Common myeloid progenitor, CD34-positive (primary cell): ENCODE measurements at regions not wholly inside any gene's neighbourhood (a gene's known extent, or its start where the extent isn't known, plus 50 kb on each side); places are given as distances from the start of the nearest gene placed in this dataset.

Experiments
- CTCF ChIA-PET: fragments of 350-600 bp; sonication (Branson Sonifier 250); formaldehyde crosslinking; loops from one replicate; lab custom pipeline; 2021; ENCODE audit warnings: antibody characterized with exemption; lab: Charles Lee
- POLR2A ChIA-PET: fragments of 350-600 bp; sonication (Branson Sonifier 250); formaldehyde crosslinking; loops from one replicate; lab custom pipeline; 2021; ENCODE audit warnings: antibody characterized with exemption; lab: Charles Lee
- DNase-seq, 3 donors: peaks; one replicate each; pipeline versions ENCODE4 v3.0.0 to v3.0.0-alpha.2; 2013
- H3K27ac ChIP-seq, 2 experiments: 1 replicate in 1 of 2; 2 replicates in 1 of 2; pipeline ENCODE4 v1.7.0; 2013; ENCODE audit warnings: inconsistent platforms in 2 of 2, low read length in 2 of 2, mild to moderate bottlenecking in 2 of 2, low read depth in 1 of 2, moderate library complexity in 1 of 2; ENCODE audit not compliant: severe bottlenecking in 2 of 2, insufficient read depth in 1 of 2, poor library complexity in 1 of 2
- H3K27me3 ChIP-seq, 5 experiments: replicated peaks in 2 of 5; 1 replicate in 3 of 5; 2 replicates in 2 of 5; pipeline versions ENCODE4 v1.6.1 to v1.7.0; 2013; ENCODE audit warnings: low read length in 4 of 5, mild to moderate bottlenecking in 2 of 5, moderate library complexity in 2 of 5, inconsistent platforms in 1 of 5; ENCODE audit not compliant: insufficient read depth in 5 of 5, control insufficient read depth in 4 of 5
- H3K36me3 ChIP-seq, 4 experiments: 1 replicate in 2 of 4; 2 replicates in 2 of 4; pipeline versions ENCODE4 v1.6.1 to v1.7.0; 2013; ENCODE audit warnings: low read length in 3 of 4, control low read depth in 1 of 4, mild to moderate bottlenecking in 1 of 4; ENCODE audit not compliant: control insufficient read depth in 4 of 4, insufficient read depth in 4 of 4
- H3K4me1 ChIP-seq, 4 experiments: 1 replicate in 3 of 4; 2 replicates in 1 of 4; pipeline versions ENCODE4 v1.6.1 to v1.7.1; 2013; ENCODE audit warnings: low read length in 3 of 4, mild to moderate bottlenecking in 3 of 4, control low read depth in 1 of 4, inconsistent platforms in 1 of 4, moderate library complexity in 1 of 4; ENCODE audit not compliant: control insufficient read depth in 4 of 4, insufficient read depth in 4 of 4; ENCODE audit errors: control extremely low read depth in 1 of 4
- H3K4me3 ChIP-seq, 7 experiments: 1 replicate in 4 of 7; 2 replicates in 3 of 7; pipeline versions ENCODE4 v1.5.1 to v1.7.0; 2013; ENCODE audit warnings: mild to moderate bottlenecking in 7 of 7, low read length in 6 of 7, moderate library complexity in 6 of 7, inconsistent platforms in 2 of 7, low read depth in 2 of 7, control low read depth in 1 of 7; ENCODE audit not compliant: insufficient read depth in 4 of 7, control insufficient read depth in 1 of 7; ENCODE audit errors: extremely low read depth in 1 of 7
- H3K9me3 ChIP-seq, 5 experiments: 1 replicate in 4 of 5; 2 replicates in 1 of 5; pipeline versions ENCODE4 v1.6.1 to v1.7.1; 2013; ENCODE audit warnings: low read length in 4 of 5, mild to moderate bottlenecking in 2 of 5, inconsistent platforms in 1 of 5, low read depth in 1 of 5, moderate library complexity in 1 of 5; ENCODE audit not compliant: control insufficient read depth in 4 of 5, insufficient read depth in 2 of 5; ENCODE audit errors: control extremely low read depth in 1 of 5
- WGBS: methylation state at CpG from one replicate; pipeline ENCODE4 v1.1.5; 2013; ENCODE audit not compliant: insufficient coverage; 5-methylcytosine and 5-hydroxymethylcytosine counted together

DNA sequence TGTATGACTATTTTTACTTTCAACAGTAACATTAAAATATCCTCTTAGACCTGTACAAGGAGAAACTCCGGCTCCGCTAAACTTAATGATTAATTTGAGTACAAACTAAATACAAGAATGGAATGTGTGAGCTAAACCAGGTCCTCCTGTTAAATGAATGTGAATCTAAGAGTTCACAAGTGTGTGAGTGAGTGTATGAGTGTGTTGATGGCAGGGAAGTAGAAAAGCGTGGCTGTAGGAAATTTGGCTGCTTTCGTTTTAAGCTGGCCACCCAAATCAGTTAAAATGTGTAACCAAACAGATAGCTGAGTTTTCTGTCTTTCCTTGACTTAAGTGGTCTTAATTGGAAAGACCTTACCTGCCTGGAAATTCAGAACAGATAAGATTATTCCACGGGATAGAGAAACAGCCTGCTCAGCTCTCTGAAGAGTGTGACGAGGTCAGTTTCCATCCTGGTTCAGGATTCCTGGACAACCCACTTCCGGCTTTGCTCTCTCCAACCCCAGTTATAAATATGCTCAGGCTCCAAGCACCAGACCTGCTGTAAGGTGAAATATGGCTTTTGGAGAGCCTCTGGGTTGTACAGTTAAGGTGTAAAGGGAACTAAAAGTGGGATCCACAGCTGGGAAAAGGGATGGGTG, 908.6 kb upstream of the EDIL3 start:
- DNase-seq: no peak
- no peak overlapping the region for H3K27ac ChIP-seq
- H3K36me3 ChIP-seq: no peaks in the 10 kb centered on the region
- POLR2A ChIA-PET: no interaction called here
- 92% methylated on average over 4 of the region's 7 CpGs for WGBS
- H3K9me3 ChIP-seq: no peaks in the 10 kb centered on the region
- H3K4me1 ChIP-seq: no peaks in the 10 kb centered on the region
- H3K4me3 ChIP-seq: no peak overlapping the region
- CTCF ChIA-PET: no interaction called here
- H3K27me3 ChIP-seq: no peaks in the 10 kb centered on the region

DNA sequence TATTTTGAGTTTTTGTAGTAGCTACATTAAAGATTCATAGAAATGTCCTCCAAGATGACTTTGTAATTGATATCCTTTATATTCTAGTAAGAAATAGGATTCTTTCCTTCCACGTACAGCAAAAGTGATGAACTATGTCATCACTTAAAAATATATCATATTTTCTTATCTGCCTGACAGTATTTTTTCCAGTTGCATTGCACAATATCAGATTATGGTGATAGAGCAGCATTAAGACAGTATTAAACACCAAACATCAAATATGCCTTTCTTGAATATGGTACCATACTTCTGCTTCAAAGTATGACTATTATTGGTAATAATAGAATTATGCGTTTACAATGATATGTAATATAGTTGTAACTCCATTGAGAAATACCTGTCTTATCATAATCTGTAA, 919.8 kb upstream of the EDIL3 start:
- ChIA-PET POLR2A (no interaction called here), CTCF (no interaction called here)
- Histone ChIP-seq H3K4me1 (no peaks in the 10 kb centered on the region), H3K36me3 (no peaks in the 10 kb centered on the region), H3K4me3 (no peak overlapping the region), H3K9me3 (no peaks in the 10 kb centered on the region), H3K27me3 (no peaks in the 10 kb centered on the region), H3K27ac (no peak overlapping the region)
- DNase-seq: no peak
- no CpG with 5 or more reads among the region's 2 CpGs for WGBS

DNA sequence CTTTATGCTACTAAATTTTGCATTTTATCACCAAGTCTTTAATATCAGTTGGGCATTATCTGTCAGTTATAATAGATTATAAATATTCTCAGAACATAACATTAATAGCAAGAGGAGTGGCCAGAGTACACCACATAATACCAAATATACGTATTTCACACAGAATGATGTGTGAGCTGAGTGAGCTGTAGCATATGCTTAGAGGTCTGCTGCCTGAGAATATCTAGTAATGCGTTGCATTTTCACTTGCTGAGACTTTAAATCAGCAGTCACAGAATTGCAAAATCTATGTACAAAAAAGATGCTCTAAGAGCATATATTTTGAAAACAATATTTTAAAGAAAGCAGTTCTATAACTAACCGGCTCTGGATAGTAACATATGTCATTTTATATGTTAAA, 921.1 kb upstream of the EDIL3 start:
- no peaks in the 10 kb centered on the region for H3K36me3 ChIP-seq
- ChIA-PET CTCF (no interaction called here), POLR2A (interaction anchor here (0.6 kb wide), 1 partner anchor 89 kb away, joined by 3 read pairs; no protein-coding TSS in a partner anchor)
- no CpG with 5 or more reads among the region's 3 CpGs for WGBS
- no peak for DNase-seq
- no peaks in the 10 kb centered on the region for H3K9me3 ChIP-seq
- H3K27me3 ChIP-seq: no peaks in the 10 kb centered on the region
- H3K4me1 ChIP-seq: no peaks in the 10 kb centered on the region
- no peak overlapping the region for H3K27ac ChIP-seq
- no peak overlapping the region for H3K4me3 ChIP-seq

DNA sequence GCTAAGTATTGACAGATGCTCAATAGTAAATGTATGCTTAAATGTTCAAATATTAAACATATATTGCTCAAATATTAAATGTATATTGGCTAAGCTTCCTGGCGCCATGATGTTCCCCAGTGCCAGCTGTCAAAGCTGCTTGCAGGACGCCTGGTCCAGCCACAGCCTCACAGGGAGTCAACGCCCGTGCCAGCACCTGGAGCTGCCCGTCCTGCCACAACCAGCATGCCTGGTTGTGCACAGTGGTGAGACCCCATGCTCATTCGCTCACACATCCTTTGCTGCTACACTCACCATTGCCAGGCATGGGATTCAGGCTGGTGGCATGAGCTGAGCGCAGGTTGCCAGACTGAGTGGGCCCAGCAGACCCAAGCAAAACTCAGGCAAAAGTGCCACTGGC, 926.9 kb upstream of the EDIL3 start:
- H3K36me3 ChIP-seq: no peaks in the 10 kb centered on the region
- no peaks in the 10 kb centered on the region for H3K4me1 ChIP-seq
- ChIA-PET POLR2A (no interaction called here), CTCF (no interaction called here)
- H3K9me3 ChIP-seq: peaks cover 0 to 2% (median 0%) of the 10 kb centered on the region in 5 experiments
- no peaks in the 10 kb centered on the region for H3K27me3 ChIP-seq
- no peak for DNase-seq
- H3K27ac ChIP-seq: no peak overlapping the region
- WGBS: 98% methylated on average over 5 of the region's 7 CpGs
- H3K4me3 ChIP-seq: no peak overlapping the region

DNA sequence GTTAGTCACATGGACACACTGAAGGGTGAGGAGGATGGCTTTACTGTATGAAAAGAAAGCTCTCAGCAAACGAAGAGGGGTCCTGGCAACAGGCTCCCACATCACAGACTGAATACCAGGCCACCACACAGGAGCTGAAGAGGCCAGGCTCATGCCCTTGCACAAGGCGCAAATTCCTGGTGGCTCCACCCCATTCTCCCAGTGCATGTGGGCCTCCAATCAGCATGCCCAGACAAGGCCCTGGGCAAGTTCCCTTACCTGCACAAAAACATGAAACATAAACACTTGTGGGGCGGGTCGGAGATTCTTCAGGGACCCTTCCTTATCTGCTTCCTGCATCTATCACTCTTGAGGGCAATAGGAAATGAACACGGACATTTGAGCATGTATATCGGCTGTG, 935.8 kb upstream of the EDIL3 start:
- Histone ChIP-seq H3K9me3 (no peaks in the 10 kb centered on the region), H3K4me1 (no peaks in the 10 kb centered on the region), H3K27me3 (no peaks in the 10 kb centered on the region), H3K27ac (no peak overlapping the region), H3K36me3 (no peaks in the 10 kb centered on the region), H3K4me3 (no peak overlapping the region)
- POLR2A ChIA-PET: no interaction called here
- no peak for DNase-seq
- CTCF ChIA-PET: no interaction called here
- 57% methylated on average over 4 of the region's 6 CpGs for WGBS

DNA sequence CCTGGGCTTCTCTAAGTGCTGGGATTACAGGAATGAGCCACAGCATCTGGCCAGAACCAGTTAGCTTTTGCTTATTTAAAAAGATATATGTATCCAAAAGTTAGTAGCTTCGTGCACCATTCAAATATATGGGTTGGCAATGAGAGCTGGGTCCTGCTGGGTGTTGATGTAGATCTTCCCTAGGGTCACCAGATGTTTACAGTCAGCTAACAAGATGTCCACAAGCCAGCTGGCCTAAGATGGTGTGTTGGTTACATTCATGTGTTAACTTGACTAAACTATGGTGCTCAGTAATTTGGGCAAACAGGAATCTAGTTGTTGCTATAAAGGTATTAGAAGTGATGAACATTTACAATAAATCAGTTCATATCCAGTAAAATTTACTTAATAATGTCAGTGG, 948.6 kb upstream of the EDIL3 start:
- DNase-seq: no peak
- no peak overlapping the region for H3K27ac ChIP-seq
- no peaks in the 10 kb centered on the region for H3K4me1 ChIP-seq
- WGBS: 100% methylated on average over 1 of the region's 1 CpG
- no peaks in the 10 kb centered on the region for H3K36me3 ChIP-seq
- ChIA-PET CTCF (no interaction called here), POLR2A (no interaction called here)
- H3K9me3 ChIP-seq: no peaks in the 10 kb centered on the region
- no peak overlapping the region for H3K4me3 ChIP-seq
- no peaks in the 10 kb centered on the region for H3K27me3 ChIP-seq

DNA sequence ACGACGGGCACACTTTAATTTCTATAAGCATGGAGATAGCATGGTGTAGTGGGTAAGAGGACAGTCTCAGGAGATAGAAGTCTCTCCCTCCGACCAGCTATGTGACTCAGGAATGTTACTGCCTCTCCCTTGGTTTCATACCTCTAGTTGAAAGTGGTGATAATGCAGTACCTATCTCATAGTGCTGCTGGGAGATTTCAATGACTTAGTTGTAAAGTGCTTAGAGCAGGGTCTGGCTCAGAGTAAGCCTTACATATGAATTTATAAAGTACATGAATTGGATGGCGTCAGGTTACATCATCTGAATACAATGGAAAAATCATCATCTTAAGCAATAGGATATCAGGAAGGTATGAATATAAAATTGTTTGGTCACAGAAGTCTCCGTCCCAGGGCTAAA, 952.8 kb upstream of the EDIL3 start:
- 100% methylated on average over 1 of the region's 5 CpGs for WGBS
- Histone ChIP-seq H3K4me1 (no peaks in the 10 kb centered on the region), H3K36me3 (no peaks in the 10 kb centered on the region), H3K27me3 (no peaks in the 10 kb centered on the region), H3K4me3 (no peak overlapping the region), H3K9me3 (no peaks in the 10 kb centered on the region), H3K27ac (no peak overlapping the region)
- no peak for DNase-seq
- POLR2A ChIA-PET: interaction anchor here (0.5 kb wide), 1 partner anchor 591 kb away, joined by 4 read pairs; no protein-coding TSS in a partner anchor
- CTCF ChIA-PET: no interaction called here
